Left cardiac atrium (tissue), 4 donors: ENCODE measurements at regions not wholly inside any gene's neighbourhood (a gene's known extent, or its start where the extent isn't known, plus 50 kb on each side); places are given as distances from the start of the nearest gene placed in this dataset.

ENCODE experiments used
- ATAC-seq, 2 donors: fragments of 200-7000 bp; cut with Tn5 transposase; one replicate each; pipeline ENCODE4 v1.9.1; 2020; ENCODE audit warnings: mild to moderate bottlenecking in 2 of 2, moderate library complexity in 2 of 2
- DNase-seq: peaks from one replicate; pipeline ENCODE4 v3.0.0-alpha.2; 2020
- intact Hi-C, 2 donors: fragments of 100-400 bp; cut with DNase I; formaldehyde crosslinking; loops; one replicate each; pipeline versions ENCODE4 v1.14.1 to v1.15.1; 2022 to 2023
- donor health status: DM: no; HTN: yes; CAD: no.
- donor health status: DM: no; HTN: yes; CAD: no; lungs with severe emphysema.
- donor health status: DM: yes; HTN: yes; CAD: no.
- donor health status: Dilated cardiomyopathy.

- ATAC-seq, result no peak
- intact Hi-C loops, result loop anchor here in 1 of 2 donors (10.0 kb wide), 1 partner anchor 60 kb away; no protein-coding TSS in a partner anchor
- no peak for DNase-seq
Measured at GRCh38 chr16:6345090-6345489, 987.6 kb upstream of the RBFOX1 start.

DNA sequence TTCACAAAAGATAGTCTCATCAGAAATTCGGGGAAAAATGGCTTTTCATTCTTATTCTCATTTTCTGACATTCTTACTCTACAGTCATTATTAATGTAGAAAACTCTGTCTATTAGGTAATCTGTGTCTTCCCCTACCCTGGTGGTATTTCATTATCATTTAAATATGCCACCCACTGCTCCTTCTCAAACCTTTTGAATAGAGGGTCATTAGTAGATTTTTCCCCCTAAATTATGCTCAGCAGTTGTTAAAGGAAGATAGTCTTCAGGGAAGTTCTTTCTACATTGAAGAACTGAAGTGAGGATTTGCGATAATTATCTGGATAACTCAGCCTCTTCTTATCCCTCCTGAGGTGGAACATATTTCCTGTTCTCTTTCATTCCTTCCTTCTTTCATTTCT, 989.5 kb upstream of the RBFOX1 start:
- DNase-seq, result no peak
- intact Hi-C loops, result loop anchor here in 1 of 2 donors (10.0 kb wide), 1 partner anchor 58 kb away; no protein-coding TSS in a partner anchor
- ATAC-seq, result no peak

DNA sequence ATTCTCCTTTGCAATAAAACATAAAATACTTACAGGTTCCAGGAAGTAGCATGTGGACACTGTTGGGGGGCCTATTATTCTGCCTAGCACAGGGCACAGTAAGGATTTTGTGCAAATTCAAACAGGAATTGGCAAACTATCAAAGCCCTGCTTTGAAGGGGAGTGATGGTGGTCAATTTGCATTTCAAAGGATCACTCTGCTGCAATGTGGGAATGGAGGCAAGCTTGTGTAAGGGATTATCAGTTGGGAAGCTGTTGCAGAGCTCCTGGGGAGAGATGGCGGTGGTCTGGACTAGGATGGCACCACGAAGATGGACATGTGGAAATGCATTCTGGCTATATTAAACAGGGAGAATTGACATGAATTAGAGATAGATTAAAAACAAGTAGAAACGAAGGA, 990.7 kb upstream of the RBFOX1 start:
- no peak for ATAC-seq
- DNase-seq, result no peak
- intact Hi-C loops, result loop anchor here in 1 of 2 donors (10.0 kb wide), 1 partner anchor 57 kb away; no protein-coding TSS in a partner anchor

GRCh38 chr16:6335072-6335471, 997.6 kb upstream of the RBFOX1 start:
- intact Hi-C loops, result no loop called here
- DNase-seq, result no peak
- no peak for ATAC-seq

DNA sequence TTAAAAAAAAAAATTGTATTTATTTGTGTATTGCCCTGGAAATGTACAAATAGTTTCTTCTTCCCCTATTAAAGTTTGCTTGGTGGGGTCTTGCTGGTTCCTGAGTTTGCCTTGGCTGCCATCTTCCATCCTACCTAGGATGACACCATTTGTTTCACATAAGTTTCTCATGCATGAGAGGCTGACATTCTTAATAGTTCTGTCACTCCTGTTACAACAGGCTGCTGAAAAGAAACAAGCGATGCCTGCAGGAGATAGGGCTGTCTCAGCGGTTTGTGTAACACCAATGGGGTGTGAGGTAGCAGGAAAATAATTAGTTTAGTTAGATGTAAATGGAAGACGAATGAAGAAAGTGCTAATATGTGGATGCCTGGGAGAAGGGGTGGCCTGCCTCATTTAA, 1000.9 kb upstream of the RBFOX1 start:
- intact Hi-C loops, result no loop called here
- no peak for ATAC-seq
- no peak for DNase-seq

- DNase-seq (no peak), ATAC-seq (no peak)
- intact Hi-C loops, result no loop called here
Measured at GRCh38 chr16:6317934-6318333, 1014.7 kb upstream of the RBFOX1 start.

DNA sequence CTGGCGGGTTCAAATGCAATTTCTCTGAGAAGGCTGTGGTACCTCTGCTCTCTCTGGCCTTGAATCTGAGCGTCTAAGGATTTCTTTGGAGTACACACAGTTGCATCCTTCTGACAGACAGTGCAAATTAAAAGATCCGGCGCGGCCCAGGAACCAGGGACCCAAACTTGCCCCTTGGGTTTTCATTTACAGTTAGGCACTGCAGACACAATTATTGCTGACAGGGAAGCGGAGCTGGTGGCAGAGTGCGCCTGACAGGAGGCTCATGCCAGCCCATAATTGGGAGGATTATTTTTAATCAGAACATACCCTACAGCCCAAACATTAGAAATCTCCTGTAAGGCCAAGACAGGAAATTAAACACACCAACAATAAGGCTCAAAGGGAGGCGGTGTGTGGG, 1023.4 kb upstream of the RBFOX1 start:
- no peak for ATAC-seq
- no peak for DNase-seq
- intact Hi-C loops, result no loop called here

GRCh38 chr16:6308176-6308575, 1024.5 kb upstream of the RBFOX1 start:
- intact Hi-C loops, result no loop called here
- ATAC-seq (no peak), DNase-seq (no peak)

DNA sequence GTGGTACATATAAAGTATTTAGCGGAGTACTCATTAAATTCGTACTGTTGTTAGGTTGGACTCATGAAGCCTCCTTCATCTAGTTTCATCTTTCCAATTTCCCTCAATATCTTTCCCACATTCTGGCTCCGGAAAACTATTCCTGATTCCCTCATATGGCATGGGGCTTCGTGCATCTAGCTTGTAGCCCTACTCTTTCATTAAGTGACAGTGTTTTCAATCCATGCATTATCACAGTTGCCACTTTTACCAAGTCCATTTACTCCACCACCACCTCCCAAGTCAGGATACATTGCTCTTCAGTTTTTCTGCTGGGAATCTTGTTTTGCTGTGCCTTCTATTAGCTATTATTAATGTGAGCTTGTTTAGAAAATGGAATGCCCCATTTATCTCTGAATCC, 1032.1 kb upstream of the RBFOX1 start:
- ATAC-seq (no peak), DNase-seq (no peak)
- intact Hi-C loops, result no loop called here

GRCh38 chr16:6297666-6298410, 1034.8 kb upstream of the RBFOX1 start:
- DNase-seq, result no peak
- no peak for ATAC-seq
- intact Hi-C loops, result no loop called here

DNA sequence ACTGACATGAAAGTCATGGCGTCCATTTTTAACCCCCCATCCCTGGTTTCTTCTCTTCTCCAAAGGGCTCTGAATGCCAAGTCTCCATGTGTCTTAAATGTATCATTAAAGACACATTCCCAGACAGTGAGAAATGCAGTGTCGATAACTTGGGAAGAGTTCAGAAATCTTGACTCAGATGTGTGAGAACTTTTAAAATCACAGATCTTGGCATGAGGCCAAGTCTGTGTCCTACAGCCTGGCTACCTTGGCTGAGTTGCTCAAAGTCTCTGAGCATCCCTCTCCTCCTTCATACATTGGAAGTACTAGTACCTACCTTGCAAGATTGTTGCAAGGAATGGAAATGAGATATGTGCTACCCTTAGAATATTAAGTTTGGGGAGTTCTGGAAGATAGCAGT, 1046.5 kb upstream of the RBFOX1 start:
- ATAC-seq, result no peak
- no peak for DNase-seq
- intact Hi-C loops, result loop anchor here in 1 of 2 donors (10.0 kb wide), 1 partner anchor 59 kb away; no protein-coding TSS in a partner anchor

GRCh38 chr16:6284731-6285130, 1047.9 kb upstream of the RBFOX1 start:
- no peak for ATAC-seq
- intact Hi-C loops, result loop anchor here in 1 of 2 donors (10.0 kb wide), 1 partner anchor 60 kb away; no protein-coding TSS in a partner anchor
- no peak for DNase-seq

GRCh38 chr16:6281994-6282393, 1050.7 kb upstream of the RBFOX1 start:
- DNase-seq (no peak), ATAC-seq (no peak)
- intact Hi-C loops, result loop anchor here in 1 of 2 donors (10.0 kb wide), 1 partner anchor 63 kb away; no protein-coding TSS in a partner anchor

DNA sequence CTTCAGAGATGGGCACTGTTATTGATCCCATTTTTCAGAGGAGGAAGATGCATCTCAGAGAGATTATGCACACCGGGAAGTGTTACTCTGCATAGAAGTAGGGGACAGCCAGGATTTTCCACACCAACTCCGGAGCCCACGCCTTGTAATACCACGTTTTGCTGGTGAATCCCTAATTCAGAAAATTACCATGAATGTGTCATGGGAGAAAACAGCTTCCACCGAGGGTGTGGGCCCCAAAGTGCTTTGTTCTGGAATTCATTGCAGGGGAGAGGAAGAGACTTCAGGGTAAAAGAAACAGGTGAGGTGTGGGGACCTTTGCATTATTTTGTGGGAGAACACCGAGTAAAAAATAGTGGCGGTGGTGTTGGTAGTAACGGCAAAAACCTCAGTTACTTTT, 1051.4 kb upstream of the RBFOX1 start:
- DNase-seq, result no peak
- no peak for ATAC-seq
- intact Hi-C loops, result loop anchor here in 1 of 2 donors (10.0 kb wide), 1 partner anchor 64 kb away; no protein-coding TSS in a partner anchor

- DNase-seq, result no peak
- ATAC-seq, result no peak
- intact Hi-C loops, result loop anchor here in 1 of 2 donors (10.0 kb wide), 1 partner anchor 65 kb away; no protein-coding TSS in a partner anchor
Measured at GRCh38 chr16:6280055-6280454, 1052.6 kb upstream of the RBFOX1 start.

DNA sequence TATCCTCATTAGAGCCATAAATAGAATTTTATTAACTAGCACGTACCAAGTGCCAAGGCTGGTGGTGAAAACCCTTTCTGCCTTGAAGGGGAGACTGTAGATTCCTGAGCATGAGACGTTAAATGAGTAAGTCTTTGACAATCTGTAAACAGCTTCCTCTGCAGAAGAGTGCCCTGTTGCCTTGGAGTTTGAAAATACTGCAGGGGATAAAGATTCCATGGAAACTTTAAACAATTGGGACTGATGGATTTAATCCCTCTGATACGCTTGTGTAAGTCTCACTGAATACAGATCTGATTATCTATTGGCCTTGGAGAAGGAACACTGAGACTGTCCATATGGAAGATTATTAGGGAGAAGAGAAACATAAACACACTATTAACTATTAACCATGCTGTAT, 1053.4 kb upstream of the RBFOX1 start:
- intact Hi-C loops, result no loop called here
- ATAC-seq, result no peak
- DNase-seq, result no peak

GRCh38 chr16:6274351-6274750, 1058.3 kb upstream of the RBFOX1 start:
- intact Hi-C loops, result no loop called here
- DNase-seq (no peak), ATAC-seq (no peak)

DNA sequence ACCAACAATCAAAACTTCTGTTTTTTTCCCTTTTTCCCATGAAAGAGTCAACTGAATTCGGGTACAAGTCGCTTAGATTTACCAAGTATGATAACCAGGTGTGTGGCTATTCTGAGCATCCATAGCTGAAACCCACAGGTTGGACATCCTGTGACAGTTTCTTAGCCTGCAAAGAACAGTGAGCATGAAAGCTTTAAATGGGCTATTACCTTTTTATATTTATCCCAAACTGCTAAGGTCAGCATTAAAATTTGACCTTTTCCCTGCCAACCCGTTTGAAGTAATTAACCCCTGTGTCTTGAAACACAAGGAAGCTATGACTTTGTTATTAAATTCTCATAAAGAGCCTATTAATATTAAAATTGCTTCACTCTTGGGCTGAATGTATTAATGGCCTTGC, 1065.0 kb upstream of the RBFOX1 start:
- DNase-seq, result no peak
- intact Hi-C loops, result no loop called here
- ATAC-seq, result no peak

DNA sequence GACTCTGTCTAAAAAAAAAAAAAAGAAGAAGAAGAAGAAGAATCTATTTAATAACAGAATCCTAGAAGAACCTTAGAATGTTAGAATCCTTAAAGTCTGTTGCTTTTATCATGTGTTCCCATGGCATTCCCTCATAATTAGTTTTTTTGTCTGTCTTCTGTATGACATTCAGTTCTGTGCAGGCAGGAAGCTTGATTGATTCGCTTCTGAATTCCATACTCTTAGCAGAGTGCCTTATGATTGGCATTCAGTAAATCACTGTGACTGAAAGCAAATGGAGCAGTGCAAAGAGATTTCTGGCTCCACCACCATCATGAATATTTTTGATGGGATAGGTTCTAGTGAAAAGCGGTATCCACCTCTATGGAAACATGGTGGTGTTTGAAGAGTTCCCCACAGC, 1065.9 kb upstream of the RBFOX1 start:
- ATAC-seq (no peak), DNase-seq (no peak)
- intact Hi-C loops, result no loop called here

DNA sequence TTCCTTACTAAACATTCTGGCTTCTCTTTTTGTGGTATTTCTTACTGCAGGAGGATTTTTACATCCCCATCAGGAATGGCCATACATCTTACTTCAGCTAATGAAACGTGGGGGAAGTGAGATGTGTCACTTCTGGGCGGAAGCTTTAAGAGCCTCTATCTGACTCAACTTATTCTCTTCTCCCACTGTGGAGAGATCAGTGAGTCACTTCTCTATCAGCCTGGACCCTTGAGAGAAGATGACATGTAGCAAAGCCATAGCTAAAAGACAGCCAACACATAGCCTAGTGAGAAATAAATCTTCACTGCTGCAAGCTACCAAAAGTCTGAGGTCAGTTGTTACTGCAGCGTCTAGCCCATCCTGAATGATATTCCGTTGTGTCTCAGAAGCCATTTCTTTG, 1066.7 kb upstream of the RBFOX1 start:
- intact Hi-C loops, result no loop called here
- no peak for ATAC-seq

GRCh38 chr16:6258056-6258455, 1074.6 kb upstream of the RBFOX1 start:
- intact Hi-C loops, result no loop called here
- no peak for DNase-seq
- ATAC-seq, result no peak

More for the DNA sequence above, 1066.7 kb upstream of the RBFOX1 start:
- DNase-seq, result no peak
